KMS-11 (cell line): ENCODE measurements at regions not wholly inside any gene's neighbourhood (a gene's known extent, or its start where the extent isn't known, plus 50 kb on each side); places are given as distances from the start of the nearest gene placed in this dataset.

Experiments used
- H2AFZ ChIP-seq: fragments of 200-600 bp; sonication (generic); 2 replicates; pipeline ENCODE4 v1.6.1; 2016; ENCODE audit warnings: antibody characterized with exemption, mixed run types, low read depth
- H3K27ac ChIP-seq: fragments of 200-600 bp; sonication (generic); 2 replicates; pipeline ENCODE4 v1.6.1; 2016; ENCODE audit warnings: mild to moderate bottlenecking, mixed run types
- H3K27me3 ChIP-seq: fragments of 200-600 bp; sonication (generic); 2 replicates; pipeline ENCODE4 v1.6.1; 2017; ENCODE audit warnings: mild to moderate bottlenecking, low read depth, mixed run types, moderate library complexity; ENCODE audit not compliant: insufficient read depth
- H3K36me3 ChIP-seq: fragments of 200-600 bp; sonication (generic); 2 replicates; pipeline ENCODE4 v1.6.1; 2017; ENCODE audit warnings: mild to moderate bottlenecking, mixed run types; ENCODE audit not compliant: insufficient read depth
- H3K4me1 ChIP-seq: fragments of 200-600 bp; sonication (generic); 2 replicates; pipeline ENCODE4 v1.6.1; 2016; ENCODE audit warnings: mild to moderate bottlenecking, low read depth, mixed run types; ENCODE audit not compliant: poor library complexity, severe bottlenecking
- H3K4me2 ChIP-seq: fragments of 200-600 bp; sonication (generic); 2 replicates; pipeline ENCODE4 v1.7.0; 2016; ENCODE audit warnings: mild to moderate bottlenecking, mixed run types
- H3K4me3 ChIP-seq: fragments of 200-600 bp; sonication (generic); IDR thresholded peaks from 2 replicates; pipeline ENCODE4 v1.6.1; 2017; ENCODE audit warnings: low read depth, low read length, mixed read lengths; ENCODE audit not compliant: insufficient read depth
- H3K79me2 ChIP-seq: fragments of 200-600 bp; sonication (generic); 2 replicates; pipeline ENCODE4 v1.6.1; 2016; ENCODE audit warnings: low read depth, mixed run types; ENCODE audit not compliant: insufficient read depth
- H3K9ac ChIP-seq: fragments of 200-600 bp; sonication (generic); 2 replicates; pipeline ENCODE4 v1.6.1; 2016; ENCODE audit warnings: mild to moderate bottlenecking, mixed run types
- H4K20me1 ChIP-seq: fragments of 200-600 bp; sonication (generic); 2 replicates; pipeline ENCODE4 v1.6.1; 2016; ENCODE audit warnings: mild to moderate bottlenecking, mixed run types; ENCODE audit not compliant: insufficient read depth
- CTCF ChIP-seq: fragments of 200-600 bp; sonication (generic); conservative IDR thresholded peaks from 2 replicates; pipeline ENCODE4 v1.6.1; 2017; ENCODE audit warnings: low read depth, mild to moderate bottlenecking, antibody characterized with exemption, low read length, moderate library complexity, mixed read lengths

GRCh38 chr3:106204160-106204868 is 335.5 kb upstream of the CBLB start:
- no peak overlapping the region for H3K4me2 ChIP-seq
- no peak overlapping the region for H3K9ac ChIP-seq
- TF ChIP-seq CTCF: no peak
- no peaks in the 10 kb centered on the region for H3K36me3 ChIP-seq
- no peak overlapping the region for H3K27ac ChIP-seq
- H3K79me2 ChIP-seq: no peaks in the 10 kb centered on the region
- no peaks in the 10 kb centered on the region for H3K4me1 ChIP-seq
- H3K4me3 ChIP-seq: no peak overlapping the region
- H2AFZ ChIP-seq: no peak overlapping the region
- H4K20me1 ChIP-seq: no peaks in the 10 kb centered on the region
- no peaks in the 10 kb centered on the region for H3K27me3 ChIP-seq

GRCh38 chr3:106206146-106206545 is 337.3 kb upstream of the CBLB start:
- H3K27ac ChIP-seq: no peak overlapping the region
- no peak overlapping the region for H3K4me2 ChIP-seq
- no peak overlapping the region for H3K4me3 ChIP-seq

GRCh38 chr3:106206613-106207012 is 337.8 kb upstream of the CBLB start:
- no peaks in the 10 kb centered on the region for H3K79me2 ChIP-seq
- H4K20me1 ChIP-seq: no peaks in the 10 kb centered on the region
- H3K4me1 ChIP-seq: no peaks in the 10 kb centered on the region
- no peak for TF ChIP-seq CTCF
- no peak overlapping the region for H3K27ac ChIP-seq
- no peak overlapping the region for H3K9ac ChIP-seq
- no peaks in the 10 kb centered on the region for H3K36me3 ChIP-seq
- H2AFZ ChIP-seq: no peak overlapping the region
- no peaks in the 10 kb centered on the region for H3K27me3 ChIP-seq
- H3K4me3 ChIP-seq: no peak overlapping the region
- H3K4me2 ChIP-seq: no peak overlapping the region

More at GRCh38 chr3:106206146-106206545, 337.3 kb upstream of the CBLB start:
- no peak for TF ChIP-seq CTCF
- no peak overlapping the region for H3K9ac ChIP-seq
- H2AFZ ChIP-seq: no peak overlapping the region
- no peaks in the 10 kb centered on the region for H3K79me2 ChIP-seq
- H4K20me1 ChIP-seq: no peaks in the 10 kb centered on the region
- H3K27me3 ChIP-seq: no peaks in the 10 kb centered on the region
- no peaks in the 10 kb centered on the region for H3K36me3 ChIP-seq
- no peaks in the 10 kb centered on the region for H3K4me1 ChIP-seq

- no peaks in the 10 kb centered on the region for H3K4me1 ChIP-seq
- no peak overlapping the region for H2AFZ ChIP-seq
- no peaks in the 10 kb centered on the region for H4K20me1 ChIP-seq
- no peak overlapping the region for H3K27ac ChIP-seq
- no peaks in the 10 kb centered on the region for H3K27me3 ChIP-seq
- no peak for TF ChIP-seq CTCF
- no peak overlapping the region for H3K9ac ChIP-seq
- no peaks in the 10 kb centered on the region for H3K36me3 ChIP-seq
- no peaks in the 10 kb centered on the region for H3K79me2 ChIP-seq
- H3K4me3 ChIP-seq: no peak overlapping the region
- no peak overlapping the region for H3K4me2 ChIP-seq
Observed at GRCh38 chr3:106208251-106208650, 339.4 kb upstream of the CBLB start.
